Embryonic facial prominence (tissue), 1 donor: ENCODE measurements at regions not wholly inside any gene's neighbourhood (a gene's known extent, or its start where the extent isn't known, plus 50 kb on each side); places are given as distances from the start of the nearest gene placed in this dataset.

Experiments used
- DNase-seq: peaks from one replicate; pipeline ENCODE4 v3.0.0-alpha.2; 2016; ENCODE audit errors: extremely low spot score

DNA sequence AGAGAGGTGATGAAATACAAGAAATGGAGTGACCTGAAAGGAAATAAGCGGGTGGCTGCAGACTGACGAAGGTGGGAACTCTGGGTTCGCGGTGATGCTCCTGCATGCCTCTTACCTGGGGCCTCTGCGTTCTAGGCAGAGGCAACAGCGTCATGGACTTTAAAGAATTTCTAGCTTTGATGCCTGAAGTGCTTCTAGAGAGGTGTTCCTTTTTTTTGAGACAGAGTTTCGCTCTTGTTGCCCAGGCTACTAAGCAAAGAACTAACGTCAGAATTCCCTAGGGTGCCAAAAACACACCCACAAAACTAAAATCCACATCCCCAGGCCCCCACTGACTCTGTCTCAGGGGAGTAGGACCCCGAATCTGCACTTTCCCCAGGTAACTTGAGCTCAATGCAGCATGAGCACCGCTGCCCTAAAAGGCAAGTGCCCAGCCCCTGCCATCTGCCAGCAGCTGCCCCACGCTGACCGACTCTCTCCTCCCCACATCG lies 110.5 kb upstream of the ID2 start:
- no peak for DNase-seq

DNA sequence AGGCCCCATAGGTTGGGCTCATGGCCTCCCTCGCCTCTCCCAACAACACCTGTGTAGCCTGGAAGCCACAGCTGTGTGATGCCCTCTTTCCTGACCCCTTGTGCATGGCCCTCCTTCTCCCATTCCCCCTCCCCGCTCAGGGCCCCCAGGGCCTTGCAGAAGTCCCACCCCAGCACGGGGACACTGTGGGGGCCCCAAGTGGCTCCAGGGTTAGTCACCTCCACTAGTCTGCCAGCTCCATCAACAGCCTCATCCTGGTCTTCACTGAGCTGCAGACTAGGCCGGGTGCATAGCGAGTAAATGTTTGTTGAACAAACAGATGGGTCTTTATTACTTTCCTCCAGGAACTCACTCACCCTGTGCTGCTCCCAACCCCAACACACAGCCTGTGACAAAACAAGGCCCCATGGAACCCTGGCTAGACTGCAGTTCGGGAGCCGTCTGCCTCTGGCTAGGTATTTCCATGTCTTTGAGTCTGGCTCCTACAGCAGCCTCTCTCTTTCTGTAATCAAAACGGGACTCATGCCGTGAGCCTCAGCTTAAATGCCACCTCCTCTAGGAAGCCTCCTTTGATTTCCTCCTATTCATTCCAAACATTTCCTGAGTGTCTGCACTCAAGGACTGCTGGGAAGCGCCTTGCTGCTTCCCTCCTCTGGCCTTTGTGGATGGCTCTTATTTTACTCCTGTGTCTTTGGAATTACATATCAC lies 109.9 kb upstream of the ID2 start:
- DNase-seq, result no peak

DNA sequence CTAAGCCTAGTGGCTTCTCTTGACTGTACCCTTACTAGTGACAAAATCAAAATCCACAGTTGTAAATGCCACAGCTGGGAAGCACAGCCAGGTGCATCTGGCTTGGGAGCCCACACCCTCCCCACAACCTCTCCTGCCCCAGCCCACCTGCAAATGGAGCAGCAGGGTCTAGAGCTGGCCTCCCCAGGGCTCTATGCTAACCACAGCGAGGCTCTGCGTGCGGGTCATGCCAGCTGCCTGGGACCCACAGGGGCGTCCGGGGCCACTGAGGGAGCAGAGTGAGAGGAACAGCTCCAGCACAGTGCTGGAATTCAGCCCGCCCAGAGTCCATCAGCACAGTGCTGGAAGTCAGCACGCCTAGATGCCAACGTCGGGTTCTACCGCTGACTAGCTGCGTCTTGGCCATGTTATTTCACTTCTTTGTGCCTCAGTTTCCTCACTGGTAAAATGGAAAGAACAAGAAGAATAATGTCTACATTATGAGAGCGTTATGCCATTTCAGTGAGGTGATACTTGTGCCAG lies 109.1 kb upstream of the ID2 start:
- DNase-seq, result no peak

DNA sequence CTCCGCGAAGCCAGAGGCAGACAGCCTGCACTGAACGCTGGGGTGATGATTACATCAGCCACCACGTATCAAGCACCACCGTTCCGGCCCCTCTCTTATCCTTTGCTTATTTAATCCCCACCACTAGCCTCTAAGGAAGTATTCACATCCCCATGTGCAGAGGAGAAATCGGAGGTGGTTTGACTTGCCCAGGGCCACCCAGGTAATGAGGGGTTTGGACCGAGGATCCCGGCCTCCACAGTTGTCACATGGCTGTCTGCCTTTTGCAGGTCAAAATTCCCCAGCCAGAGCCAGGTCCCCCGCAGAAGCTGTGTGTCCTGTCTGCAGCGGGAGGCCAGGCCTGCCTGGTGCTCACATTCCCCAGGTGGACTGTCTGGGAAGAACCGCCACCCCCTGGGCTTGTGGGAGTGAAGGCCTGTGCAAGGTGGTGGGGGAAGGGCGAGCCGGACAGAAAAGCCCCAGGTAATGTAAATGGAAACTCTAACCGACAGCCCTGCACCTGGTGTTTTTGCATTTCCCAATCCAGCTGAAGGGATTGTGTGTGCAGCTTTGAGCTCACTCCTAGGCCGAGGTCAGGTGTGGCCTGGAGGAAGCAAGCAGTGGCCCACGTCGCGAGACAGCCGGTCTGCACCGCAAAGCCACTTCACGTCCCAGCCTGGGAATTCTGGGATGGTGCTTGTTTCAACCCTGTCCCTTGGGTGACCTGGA lies 108.5 kb upstream of the ID2 start:
- DNase-seq, result no peak

DNA sequence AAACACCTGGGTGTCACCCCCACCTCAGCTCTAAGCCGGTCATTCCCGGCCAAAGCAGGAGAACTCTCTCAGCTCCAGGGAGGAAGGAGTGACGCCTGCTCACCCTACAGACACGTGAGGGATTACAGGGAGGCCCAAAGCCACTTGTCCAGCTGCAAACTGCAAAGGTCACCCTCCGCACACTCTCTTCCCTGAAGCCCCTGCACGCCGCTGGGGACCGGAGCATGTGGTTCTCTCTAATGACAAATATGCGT lies 108.0 kb upstream of the ID2 start:
- DNase-seq, result no peak

DNA sequence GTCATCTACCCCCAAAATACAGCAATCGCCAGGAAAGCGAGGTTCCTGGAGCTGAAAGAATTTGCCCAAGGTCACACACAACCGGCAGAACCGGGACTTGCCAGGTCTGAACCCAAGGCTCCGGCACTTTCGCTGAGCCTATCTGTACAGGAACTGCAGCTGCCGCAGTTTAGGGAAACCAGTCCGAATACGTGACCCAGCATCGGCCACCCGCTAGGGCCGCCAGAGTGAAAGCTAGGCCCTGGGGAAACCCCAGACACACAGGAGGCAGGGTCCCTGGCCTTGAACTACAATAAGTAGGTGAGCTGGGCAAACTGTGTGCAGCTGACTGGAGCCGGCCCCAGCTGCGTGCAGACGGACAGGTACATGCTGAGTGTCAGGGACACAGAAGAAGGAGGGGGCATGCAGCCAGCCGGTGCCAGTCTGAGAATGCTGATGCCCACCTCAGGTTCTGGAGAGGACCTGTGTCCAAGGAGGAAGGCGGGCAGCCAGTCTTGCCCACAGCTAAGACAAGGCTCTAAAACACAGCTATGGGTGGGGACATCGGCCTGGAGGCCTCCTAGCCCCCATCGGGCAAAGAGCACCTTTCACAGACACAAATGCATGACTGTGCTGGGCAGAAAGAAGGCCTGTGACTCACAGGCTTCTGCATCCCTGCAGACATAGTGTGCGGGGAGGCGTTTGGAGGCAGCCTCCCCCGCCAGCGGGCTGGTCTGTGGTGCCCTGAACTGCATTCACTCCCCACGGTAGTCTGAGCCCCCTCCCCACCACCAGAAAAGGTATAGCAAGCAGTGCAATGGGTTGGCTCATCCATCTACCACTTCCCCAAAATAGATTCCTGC lies 107.4 kb upstream of the ID2 start:
- no peak for DNase-seq

DNA sequence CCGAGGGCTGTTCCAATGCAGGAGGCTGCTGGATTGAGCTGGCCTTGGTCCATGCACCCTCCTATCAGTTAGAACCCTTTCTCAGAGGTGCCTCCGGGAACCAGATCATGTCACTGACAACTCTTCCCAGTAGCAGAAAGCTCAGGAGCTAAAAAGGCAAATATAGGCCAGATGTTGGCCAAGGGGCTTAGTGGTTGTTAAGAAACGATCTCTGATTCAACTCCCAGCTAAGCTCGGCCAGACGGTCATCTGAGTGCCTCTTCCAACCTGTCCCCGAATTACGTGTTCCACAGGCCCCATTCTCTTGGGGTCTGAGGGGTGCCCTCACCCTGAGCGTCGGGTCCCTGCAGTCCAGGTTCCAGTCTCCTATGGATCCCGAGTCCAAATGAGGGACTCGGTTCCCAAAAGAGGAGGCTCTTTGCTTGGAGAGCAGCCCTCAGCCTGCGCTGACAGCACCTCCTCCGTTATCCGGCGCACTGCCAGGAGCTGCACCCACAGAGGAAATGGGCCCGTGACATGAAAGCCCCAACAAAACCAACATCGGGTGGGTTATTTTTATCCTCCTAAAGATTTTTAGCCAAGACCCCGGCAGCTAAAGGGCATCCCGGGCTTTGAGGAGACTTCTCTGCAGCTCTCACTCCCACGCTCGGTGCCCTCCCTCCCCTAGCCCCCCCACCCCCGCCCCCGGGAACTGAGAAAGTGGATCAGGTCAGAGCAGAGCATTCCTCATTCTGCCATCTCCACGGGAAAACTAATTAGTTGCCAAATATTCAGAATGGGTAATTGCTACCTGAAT lies 106.6 kb upstream of the ID2 start:
- no peak for DNase-seq

DNA sequence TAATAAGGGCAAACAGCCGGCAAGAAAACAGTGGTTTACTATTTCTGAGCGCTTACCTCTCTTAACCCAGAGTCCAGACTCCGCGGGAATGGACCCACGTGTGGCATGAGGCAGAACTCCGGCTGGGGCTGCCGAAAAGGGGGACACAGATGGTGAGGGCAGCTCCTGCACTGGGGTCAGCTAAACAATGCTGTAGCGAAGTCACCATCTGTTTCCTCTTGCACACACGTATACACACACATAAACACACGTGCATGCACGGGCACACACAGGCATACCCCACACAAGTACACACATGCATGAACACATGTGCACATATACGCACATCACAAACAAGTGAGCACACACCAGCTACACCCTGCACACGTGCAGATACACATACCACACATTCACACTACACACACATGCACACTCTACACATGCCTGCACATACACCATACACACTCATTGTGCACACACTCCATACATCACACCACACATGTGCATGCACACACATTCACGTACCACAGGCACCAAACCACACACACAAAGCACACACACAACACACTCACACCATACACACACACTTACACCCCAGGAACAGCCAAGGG lies 105.9 kb upstream of the ID2 start:
- DNase-seq, result no peak

DNA sequence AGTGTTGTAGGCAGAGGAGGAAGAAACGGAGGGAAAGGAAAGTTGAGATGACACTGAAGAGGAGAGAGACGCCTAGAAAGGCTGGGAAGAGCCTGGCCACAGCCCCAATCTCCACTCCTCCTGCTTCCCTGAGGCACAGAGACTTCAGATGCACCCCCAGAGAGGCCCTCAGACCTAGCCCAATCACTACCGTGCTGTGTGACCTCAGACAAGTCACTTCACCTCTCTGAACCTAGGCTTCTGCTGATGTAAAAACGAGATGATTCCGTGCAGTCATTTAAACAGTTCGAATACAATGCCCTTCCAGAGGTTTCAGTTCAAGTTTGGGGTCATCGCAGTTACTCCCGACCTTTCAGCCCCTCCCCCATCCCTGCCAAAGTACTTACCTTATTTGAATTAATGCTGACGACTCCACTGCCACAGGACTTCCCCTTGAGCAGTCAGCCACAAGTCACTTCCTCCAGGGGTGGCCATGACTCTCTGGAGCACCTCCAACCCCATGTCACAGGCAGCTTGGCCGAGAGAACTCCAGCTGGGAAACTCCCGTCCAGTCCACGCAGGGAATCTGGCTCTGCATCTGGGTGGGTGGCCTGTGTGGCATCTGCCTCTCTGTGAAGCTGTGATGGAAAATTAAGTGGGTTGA lies 105.2 kb upstream of the ID2 start:
- no peak for DNase-seq

DNA sequence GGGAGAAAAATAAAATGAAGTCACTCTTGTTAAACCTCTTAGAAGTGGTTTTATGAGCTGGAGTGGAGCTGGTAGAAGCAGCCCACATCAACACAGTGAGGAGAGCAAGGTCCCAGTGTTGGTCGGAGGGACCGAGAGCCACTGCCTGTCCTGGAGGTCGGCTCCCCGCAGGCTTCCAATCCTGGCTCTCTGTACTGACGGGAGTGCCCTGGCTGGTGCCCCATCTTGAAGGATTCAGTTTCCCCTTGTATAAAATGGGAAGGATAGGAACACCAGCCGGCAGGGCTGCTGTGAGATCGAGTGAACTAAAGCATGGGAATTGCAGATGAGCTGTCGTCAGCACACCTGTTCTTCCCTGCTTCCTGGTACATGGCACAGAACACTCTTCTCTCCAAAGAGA lies 104.3 kb upstream of the ID2 start:
- DNase-seq, result no peak

DNA sequence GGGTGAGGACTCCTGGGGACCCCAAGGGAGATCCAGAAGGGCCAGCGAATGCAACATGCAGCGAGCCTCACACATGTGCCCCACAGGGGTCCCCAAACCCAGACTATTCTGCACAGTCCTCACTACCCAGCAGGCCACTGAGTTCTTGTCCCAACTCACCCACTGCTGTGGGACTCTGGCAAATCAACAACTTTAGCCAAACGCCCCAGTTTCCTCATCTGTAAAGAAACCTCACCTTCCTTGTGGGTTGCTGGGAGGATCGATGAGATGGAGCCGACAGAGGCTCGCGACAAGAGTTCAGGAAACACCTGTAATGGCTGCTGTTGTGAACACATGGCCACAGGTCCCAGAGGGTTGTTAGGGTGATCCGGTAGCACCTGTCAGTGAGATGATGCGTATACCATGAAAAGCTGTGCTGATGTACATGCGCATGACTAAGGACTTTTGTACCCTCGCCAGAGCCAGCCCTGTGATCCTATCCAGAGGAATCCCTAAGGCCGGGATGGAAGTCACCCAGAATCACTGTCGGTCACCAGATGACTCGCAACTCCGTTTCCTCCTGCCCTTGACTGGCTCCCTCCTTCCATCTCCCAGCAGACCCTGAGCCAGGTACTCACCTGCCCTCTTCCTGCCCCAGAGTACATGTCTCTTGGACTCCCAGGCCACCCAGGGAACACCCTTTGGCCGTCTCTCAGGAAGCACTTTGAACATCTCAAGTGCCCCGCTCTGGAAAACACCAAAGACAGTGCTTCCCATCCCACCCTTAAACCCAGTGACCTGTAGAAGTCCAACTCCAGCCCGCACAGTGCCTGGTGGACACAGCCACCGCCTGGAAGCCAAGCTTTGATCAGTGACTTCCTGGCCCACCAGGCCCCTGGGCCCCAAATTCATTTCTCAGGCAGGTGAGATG lies 103.3 kb upstream of the ID2 start:
- DNase-seq, result no peak

DNA sequence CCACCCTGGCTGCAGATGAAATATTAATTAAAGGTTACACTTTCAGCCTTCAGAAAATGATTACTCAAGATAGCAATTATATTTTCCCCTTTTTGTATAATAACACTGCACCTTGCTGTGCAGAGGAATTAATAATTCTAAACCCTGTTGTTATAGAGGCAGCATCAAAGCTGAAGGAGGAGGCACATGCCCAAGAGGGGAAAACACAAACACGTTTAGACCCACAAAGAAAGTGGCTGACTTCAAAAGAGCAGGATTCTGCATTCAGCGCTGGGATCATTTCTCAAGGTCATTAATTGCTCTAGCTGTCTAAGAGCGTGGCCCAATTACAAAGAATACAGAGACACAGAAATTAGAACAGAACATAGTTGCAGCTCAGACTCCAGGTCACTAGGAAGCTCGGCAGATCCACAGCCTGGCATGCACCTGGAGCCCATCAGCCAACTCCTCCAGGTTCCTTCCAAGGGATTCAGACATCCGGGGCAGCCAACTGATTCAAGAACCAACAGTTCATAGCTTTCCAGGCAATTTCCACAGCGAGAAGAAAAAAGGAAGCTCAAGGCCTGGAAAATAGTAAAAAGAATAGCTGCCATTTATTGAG lies 102.3 kb upstream of the ID2 start:
- no peak for DNase-seq

DNA sequence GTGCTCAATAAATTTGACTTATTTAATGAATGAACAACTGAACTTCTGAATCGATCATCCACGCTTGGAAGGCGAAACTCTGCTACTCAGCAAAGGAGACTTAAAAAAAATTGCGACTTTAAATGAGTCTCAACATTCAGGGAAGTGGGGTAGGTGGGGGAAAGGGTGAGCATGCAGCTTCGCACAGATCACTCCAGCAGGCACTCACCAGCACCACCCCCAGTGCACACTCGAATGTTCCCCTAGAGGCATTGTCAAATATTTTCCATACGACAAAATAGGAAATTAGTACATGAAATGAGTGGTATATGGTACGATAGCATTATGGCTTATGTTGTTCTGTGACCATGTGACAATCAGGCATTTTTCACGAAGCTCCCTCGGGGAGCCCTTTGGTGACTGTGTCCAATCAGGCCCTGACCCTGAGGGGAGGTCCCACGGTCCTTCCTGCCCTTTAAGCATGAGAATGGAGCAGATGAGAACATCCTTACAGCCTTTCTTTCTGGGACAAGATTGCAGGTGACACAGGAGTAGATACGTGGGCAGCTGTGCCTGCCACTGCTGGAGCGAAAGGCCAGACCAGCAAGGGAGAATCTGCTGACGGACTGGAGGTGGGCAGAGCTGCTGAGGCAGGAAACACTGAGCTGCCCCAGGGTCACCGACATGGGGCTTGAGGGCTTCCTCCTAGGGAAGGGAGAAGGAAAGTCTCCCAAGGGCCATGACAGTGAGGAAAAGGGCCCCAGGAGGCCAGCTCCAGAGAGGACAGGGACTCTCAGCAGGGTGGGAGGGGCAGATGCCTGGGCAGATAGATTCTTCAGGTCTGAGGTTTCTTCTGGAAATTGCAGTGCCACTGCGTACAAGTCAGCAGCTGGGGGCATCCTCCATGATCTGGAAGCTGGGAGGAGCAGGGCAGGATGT lies 101.3 kb upstream of the ID2 start:
- DNase-seq, result no peak

DNA sequence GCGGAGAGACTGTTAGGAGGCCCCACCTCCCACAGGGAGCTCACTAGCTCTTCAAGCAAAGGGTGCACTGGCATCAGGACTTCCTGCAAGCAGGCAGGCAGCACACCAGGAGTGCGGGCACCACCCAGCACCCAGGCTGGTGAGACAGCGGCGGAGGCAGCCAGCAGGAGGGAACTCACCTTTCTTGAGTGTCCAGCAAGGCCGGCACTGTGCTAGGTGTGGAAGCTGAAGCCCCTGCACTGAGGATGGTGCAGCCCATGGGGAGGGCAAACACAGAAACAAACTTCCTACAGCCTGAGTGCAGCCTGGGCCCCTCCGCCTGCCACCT lies 100.7 kb upstream of the ID2 start:
- DNase-seq, result no peak

DNA sequence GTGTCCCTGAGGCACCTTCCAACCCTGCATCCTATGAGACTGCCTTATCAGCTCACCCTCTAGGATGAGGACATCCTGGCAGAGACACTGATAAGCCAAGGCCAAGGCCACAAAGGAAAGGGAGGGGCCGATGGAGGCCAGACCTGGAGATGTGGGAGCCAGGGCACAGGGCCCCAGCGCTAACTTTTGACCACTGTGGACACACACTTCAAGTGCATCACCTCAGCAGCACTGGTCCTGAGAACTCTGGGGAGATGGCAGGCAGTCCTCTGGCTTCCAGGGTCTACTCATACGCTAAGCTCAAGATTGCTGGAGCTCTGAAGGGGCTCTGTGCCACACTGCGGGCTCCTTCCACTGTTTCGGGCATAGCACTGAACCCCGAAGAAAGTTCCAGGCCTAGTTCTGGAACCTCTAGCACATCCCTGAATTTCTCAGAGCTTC lies 100.2 kb upstream of the ID2 start:
- no peak for DNase-seq

DNA sequence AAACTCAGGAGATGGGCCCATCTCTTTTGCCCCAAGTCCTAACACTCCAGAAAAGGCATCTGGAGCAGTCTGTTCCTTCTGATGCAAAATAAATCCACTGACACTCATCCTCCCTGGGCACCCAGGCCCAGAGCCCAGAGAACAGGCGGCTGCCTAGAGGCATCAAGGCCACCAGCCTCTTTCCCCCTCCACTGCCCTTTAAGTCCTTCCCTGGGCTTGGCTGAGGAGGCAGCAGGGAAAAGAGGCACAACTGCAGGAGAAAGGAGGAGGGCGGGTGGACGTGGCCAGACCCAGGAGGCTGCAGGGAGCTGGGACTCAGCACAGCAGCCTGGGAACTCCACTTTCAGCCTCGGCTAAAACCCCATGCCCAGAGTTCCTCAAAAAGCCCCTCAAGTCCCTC lies 99.7 kb upstream of the ID2 start:
- DNase-seq, result no peak

DNA sequence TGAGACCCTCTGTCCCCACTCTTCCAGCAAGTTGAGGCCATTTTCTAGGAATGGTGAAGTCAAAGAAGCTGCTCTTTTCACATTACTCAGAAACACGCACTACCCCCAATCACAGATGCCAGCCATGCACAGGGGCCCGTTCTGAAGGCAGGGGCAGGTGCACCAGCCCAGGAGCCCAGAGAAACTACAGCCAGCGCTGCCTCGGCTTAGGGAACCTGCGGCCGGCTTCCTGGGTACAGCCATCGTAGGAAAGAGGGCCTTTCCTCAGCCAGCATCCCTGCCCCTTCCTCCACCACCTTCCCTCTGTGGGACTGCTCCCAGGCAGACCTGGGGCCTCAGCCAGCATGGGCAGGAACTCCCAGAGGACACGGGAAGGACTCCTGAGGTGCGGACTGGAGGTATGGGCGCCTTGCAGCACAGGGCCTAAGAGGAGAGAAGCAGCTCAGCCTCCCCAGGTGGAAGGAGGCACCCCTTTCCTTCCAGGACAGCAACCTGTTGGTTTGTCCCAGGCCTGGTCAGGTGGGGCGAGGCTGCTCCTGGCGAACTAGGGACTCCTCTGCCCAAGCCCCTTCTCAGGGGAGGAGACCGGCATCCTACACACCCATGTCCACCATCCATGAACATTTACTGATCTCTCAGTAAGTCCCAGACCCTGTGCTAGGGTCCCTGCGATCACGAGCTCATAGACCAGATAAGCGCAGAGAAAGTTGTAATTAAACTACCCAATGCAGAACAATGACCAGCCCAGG lies 99.0 kb upstream of the ID2 start:
- DNase-seq, result no peak
